GM13976 (cell line): ENCODE measurements at regions not wholly inside any gene's neighbourhood (a gene's known extent, or its start where the extent isn't known, plus 50 kb on each side); places are given as distances from the start of the nearest gene placed in this dataset.
"Not testable (repeated sequence)": the region's sequence is repeated elsewhere in the genome, so short reads cannot be mapped to it uniquely, and the experiment has no call there.

Source experiments
- DNase-seq: peaks from one replicate; pipeline ENCODE4 v3.0.0; 2012; ENCODE audit warnings: low spot score
- in situ Hi-C: fragments of 300-500 bp; cut with MboI; formaldehyde crosslinking; loops from one replicate; pipeline ENCODE4 v1.12.0; 2022; ENCODE audit warnings: low sequenced_read_pairs, mixed read lengths, inconsistent platforms; ENCODE audit not compliant: unreplicated experiment
- TF ChIP-seq, protein P1 (sequence below): IDR thresholded peaks from 2 replicates; pipeline ENCODE4 v1.5.1; 2012; ENCODE audit warnings: borderline replicate concordance, mild to moderate bottlenecking; ENCODE audit not compliant: insufficient read depth; ENCODE audit errors: extremely low read depth, missing control alignments, control extremely low read depth

DNA sequence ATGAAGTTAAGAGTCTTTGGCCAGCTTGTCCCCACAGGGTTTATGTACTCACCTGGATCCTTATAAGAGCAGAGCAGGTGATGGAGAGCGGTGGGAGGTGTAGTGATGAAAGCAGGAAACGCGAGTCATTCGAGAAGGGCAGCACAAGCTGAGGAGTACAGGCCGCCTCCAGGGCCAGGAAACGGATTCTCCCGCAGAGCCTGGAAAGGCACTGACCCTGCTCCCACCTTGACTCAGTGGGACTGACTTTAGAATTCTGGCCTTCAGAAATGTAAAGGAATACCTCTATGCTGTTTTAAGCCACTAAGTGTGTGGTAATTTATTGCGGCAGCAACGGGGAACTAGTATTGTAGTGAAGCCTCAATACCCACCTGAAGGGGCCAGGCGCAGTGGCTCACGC is 137.7 kb upstream of the KCTD7 start:
- in situ Hi-C loops, result not testable (repeated sequence)

DNA sequence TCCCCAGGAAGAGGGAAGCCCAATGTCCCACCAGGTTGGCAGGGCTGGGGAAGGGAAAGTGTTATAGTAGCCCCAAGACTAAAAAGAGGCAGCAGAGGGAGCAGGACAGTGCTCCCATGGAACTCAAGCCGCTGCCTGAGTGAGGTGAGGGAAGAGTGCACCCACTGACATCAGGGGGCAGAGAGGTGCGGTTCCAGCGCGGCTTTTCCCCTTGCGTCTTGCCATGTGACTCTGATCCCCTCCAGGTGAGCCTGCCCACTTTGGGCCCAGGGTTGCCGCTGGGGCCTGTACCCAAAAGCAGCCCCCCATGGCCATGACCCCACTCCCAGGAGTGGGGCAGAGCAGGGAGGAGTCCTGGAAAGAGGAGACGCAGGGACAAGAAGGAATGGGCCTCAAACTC is 136.3 kb upstream of the KCTD7 start:
- in situ Hi-C loops, DNase-seq: not testable (repeated sequence)

More for the DNA sequence above, 137.7 kb upstream of the KCTD7 start:
- DNase-seq, result not testable (repeated sequence)

DNA sequence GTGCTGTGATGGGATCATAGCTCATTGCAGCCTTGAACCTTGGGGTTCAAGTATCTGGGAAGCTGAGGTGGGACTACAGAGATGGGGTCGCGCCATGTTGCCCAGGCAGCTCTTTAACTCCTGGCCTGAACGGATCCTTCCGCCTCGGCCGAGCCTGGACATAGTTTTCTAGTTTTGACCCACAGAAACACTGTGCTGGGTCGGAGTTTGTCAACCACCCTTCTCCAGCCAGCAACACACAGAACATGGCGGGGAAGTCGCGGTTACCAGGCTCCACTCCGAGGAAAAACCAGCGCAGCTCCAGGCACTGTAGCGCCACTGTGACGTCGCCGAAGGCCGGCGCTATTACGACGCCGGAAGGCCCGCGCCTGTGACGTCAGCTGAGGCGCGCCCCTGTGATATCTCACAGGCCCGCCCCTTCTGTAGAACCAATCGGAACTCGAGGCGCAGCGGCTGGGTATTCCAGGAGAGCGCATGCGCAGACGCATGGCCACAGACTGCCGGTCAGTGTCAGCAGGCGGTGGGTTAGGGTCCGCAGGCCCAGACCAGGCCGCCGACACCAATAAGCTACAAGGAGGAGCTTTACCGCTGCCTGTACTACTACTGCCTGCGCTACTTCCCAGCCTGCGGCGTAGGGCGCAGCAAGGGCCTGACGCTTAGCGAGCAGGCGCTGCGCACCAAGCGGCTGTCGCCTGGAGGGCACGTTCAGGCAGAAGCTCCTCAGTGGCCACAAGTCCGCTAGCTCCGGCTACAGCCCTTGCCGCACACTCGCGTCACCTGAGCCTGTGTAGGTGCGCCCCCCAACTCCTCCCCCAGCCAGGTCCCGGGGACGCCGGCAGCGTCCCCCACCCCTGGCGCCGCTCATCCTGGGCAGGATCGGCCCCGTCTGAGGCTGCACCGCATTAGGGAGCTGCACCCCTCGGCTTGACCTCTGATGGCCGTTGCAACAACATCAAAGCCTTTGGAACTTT is 135.2 kb upstream of the KCTD7 start:
- peak; percentile 98 for DNase-seq
- TF ChIP-seq, protein P1, sequence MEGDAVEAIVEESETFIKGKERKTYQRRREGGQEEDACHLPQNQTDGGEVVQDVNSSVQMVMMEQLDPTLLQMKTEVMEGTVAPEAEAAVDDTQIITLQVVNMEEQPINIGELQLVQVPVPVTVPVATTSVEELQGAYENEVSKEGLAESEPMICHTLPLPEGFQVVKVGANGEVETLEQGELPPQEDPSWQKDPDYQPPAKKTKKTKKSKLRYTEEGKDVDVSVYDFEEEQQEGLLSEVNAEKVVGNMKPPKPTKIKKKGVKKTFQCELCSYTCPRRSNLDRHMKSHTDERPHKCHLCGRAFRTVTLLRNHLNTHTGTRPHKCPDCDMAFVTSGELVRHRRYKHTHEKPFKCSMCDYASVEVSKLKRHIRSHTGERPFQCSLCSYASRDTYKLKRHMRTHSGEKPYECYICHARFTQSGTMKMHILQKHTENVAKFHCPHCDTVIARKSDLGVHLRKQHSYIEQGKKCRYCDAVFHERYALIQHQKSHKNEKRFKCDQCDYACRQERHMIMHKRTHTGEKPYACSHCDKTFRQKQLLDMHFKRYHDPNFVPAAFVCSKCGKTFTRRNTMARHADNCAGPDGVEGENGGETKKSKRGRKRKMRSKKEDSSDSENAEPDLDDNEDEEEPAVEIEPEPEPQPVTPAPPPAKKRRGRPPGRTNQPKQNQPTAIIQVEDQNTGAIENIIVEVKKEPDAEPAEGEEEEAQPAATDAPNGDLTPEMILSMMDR, result peak; percentile 11

DNA sequence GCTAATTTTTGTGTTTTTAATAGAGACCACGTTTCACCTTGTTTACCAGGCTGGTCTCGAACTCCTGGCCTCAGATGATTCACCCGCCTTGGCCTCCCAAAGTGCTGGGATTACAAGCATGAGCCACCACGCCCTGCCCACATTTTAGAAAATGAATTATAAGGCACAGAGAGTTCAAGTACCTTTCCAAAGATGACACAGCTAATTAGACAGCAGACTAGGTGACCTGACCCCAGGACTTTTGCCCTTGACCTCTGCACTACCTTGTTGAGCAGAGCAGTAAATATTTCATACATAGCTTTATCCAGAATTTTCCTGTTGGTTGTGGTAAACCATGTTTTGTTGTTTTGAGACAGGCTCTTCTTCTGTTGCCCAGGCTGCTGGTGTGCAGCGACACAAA is 131.3 kb upstream of the KCTD7 start:
- in situ Hi-C loops, result no loop called here
- TF ChIP-seq, protein P1, result no peak
- no peak for DNase-seq

More for the DNA sequence above, 135.2 kb upstream of the KCTD7 start:
- in situ Hi-C loops, result no loop called here

DNA sequence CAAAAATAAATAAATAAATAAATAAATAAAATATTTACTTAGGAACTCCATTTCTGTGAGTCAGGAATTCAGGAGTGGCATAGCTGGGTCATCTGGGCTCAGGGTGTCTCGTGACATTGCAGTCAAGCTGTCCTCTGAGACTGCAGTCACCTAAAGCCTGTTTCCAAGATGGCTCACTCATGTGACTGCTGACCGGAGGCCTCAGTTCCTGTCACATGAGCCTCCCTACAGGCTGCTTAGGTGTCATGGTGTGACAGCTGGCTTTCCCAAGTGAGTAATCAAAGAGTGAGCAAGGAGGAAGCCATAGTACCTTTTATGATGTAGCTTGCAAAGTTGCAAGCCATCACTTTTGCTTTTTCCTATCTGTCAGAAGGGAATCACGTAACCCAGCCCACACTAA is 128.6 kb upstream of the KCTD7 start:
- TF ChIP-seq, protein P1, result no peak
- in situ Hi-C loops, result no loop called here
- DNase-seq, result no peak

DNA sequence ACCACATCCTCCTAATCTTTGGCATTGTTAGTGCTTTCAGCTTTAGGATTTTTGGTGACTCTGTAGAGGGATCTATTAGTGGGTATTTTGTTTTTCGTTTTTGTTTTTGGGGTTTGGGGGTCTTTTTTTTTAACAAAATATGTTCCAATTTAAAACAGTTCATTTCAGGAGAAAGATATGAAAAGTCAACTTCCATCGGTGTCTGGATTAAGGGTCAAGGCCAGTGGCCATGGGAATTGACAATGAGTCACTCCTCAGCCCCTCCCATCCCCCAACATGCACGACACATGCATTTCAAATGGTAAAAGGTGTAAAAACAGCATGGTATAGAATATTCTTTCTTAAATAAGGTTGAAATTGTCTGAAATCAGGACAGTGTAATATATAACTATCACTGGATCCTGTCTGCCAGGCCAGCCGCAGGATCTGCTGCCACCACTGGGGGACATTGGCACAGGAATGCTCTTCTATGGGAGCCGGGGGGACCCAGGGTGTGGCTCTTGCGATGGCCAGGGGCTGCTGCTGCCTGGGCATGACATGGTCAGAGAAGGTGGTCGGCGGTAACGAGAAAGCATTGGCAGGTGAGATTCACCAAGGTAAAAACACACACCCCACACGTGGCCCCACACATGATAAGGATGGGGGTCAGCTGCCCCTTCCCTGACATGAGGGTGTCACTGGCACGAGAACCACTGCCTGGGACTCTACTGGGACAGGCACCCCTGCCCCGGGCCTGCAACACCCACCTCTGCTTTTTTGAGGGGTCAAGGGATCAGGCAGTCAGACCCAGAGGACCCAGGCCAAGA is 126.2 kb upstream of the KCTD7 start:
- DNase-seq, result no peak
- TF ChIP-seq, protein P1, result no peak
- in situ Hi-C loops, result no loop called here

DNA sequence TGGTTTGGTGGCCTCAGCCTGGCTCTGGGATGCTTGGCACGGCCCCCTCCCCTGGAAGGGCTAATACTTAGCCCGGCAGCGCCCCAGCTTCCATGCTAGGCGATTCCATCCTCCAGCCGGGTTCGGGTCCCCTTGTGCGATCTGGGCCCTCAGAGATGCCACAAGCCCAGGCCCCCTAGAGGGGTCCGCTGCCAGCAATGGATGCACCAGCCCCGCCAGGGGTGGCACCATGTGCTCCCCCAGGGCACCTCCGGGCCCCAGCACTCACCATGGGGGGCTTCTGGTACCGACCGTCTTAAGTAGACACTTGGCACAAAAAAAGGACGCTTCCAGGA is 125.7 kb upstream of the KCTD7 start:
- TF ChIP-seq, protein P1, result no peak
- in situ Hi-C loops, result no loop called here
- no peak for DNase-seq
